ENCODE measurements at regions not wholly inside any gene's neighbourhood (a gene's known extent, or its start where the extent isn't known, plus 50 kb on each side); places are given as distances from the start of the nearest gene placed in this dataset.
A peak's percentile ranks its signal among the peaks of the same experiment; 100 is the strongest.

DNA sequence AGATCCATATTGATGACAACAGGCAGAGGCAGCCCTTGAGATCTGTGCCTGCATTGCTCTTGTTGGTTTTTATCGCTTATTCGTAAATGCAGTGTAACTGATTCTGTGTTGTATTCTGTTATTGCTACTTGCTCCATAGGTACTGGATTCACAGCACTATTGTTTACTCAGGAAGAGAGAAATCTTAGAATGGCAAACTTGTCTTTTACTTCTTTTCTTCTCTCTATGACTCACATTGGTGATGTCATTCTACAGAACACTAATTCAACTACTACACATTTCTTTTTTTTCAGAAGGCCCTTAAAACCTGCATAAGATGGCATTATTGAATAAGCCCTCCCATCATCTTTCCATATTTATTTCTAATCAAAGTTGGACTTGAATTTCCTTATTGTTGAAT, 201.0 kb upstream of the GBE1 start:
- TF ChIP-seq, protein P1, sequence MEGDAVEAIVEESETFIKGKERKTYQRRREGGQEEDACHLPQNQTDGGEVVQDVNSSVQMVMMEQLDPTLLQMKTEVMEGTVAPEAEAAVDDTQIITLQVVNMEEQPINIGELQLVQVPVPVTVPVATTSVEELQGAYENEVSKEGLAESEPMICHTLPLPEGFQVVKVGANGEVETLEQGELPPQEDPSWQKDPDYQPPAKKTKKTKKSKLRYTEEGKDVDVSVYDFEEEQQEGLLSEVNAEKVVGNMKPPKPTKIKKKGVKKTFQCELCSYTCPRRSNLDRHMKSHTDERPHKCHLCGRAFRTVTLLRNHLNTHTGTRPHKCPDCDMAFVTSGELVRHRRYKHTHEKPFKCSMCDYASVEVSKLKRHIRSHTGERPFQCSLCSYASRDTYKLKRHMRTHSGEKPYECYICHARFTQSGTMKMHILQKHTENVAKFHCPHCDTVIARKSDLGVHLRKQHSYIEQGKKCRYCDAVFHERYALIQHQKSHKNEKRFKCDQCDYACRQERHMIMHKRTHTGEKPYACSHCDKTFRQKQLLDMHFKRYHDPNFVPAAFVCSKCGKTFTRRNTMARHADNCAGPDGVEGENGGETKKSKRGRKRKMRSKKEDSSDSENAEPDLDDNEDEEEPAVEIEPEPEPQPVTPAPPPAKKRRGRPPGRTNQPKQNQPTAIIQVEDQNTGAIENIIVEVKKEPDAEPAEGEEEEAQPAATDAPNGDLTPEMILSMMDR (IDR thresholded peaks at IDR 0.05), result no peak
- Histone ChIP-seq H3K36me3 (no peaks in the 10 kb centered on the region), H3K27ac (no peak overlapping the region), H3K27me3 (no peaks in the 10 kb centered on the region), H3K4me1 (no peaks in the 10 kb centered on the region), H3K4me3 (no peak overlapping the region), H3K9me3 (no peaks in the 10 kb centered on the region)
- ATAC-seq, result no peak
- no peak for DNase-seq
- intact Hi-C loops (cut with DNase I), result no loop called here

DNA sequence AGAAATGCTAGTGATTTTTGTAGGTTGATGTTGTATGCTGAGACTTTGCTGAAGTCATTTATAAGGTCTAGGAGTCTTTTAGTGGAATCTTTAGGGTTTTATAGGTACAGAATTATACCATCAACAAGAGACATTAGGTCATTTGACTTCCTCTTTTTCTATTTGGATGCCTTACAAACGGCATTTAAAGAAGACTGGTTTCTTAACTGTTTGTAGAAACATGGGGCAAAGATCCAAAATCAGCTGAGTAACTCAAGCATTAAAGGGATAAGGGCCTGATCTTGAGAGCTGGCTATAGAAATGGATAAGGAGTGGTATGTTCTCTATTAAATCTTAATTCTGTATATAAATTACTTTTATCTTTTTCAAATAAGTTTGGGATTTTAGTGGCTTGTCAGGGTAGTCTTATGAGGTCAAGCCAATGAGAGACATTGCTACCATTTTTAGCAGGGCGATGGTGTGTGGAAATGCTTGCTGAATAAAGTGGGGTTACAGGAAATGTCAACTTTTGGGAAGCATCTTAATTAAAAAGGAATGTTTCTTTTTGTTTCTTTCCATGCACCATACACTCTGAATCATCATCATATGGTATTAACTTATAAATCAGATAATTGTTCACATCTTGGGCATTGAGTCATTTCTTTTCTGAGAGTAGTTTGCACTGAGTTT, 197.7 kb upstream of the GBE1 start:
- DNase-seq, result no peak

DNA sequence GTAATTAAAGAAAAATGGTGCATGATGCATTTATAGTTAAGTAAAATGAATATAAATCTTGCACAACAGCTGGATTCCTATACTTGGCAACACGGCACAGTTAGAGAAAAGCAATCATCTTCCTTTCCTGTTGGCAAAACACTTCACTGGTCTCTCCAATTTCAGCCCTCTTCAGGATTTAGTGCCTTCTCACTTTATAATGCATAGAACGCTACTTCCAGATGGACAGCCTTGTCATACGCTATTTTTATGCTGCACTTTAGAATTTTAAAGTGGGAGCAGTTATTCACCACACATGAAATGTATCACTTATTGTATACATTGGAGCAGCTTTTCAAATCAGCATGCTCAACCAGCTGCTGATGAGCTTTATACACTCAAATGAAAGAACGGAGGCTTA, 194.4 kb upstream of the GBE1 start:
- TF ChIP-seq, protein P1 (IDR thresholded peaks at IDR 0.05), result no peak
- Histone ChIP-seq H3K4me3 (no peak overlapping the region), H3K9me3 (no peaks in the 10 kb centered on the region), H3K27me3 (no peaks in the 10 kb centered on the region), H3K27ac (no peak overlapping the region), H3K36me3 (no peaks in the 10 kb centered on the region), H3K4me1 (no peaks in the 10 kb centered on the region)
- DNase-seq, result peak in 1 of 4 donors; percentile 12
- intact Hi-C loops (cut with DNase I), result no loop called here
- no peak for ATAC-seq

More for the DNA sequence above, 197.7 kb upstream of the GBE1 start:
- no peak for ATAC-seq
- TF ChIP-seq, protein P1 (IDR thresholded peaks at IDR 0.05), result no peak
- no peaks in the 10 kb centered on the region for H3K27me3 ChIP-seq
- H3K36me3 ChIP-seq, result no peaks in the 10 kb centered on the region
- H3K9me3 ChIP-seq, result no peaks in the 10 kb centered on the region
- intact Hi-C loops (cut with DNase I), result no loop called here
- H3K27ac ChIP-seq, result no peak overlapping the region
- H3K4me1 ChIP-seq, result no peaks in the 10 kb centered on the region
- H3K4me3 ChIP-seq, result no peak overlapping the region

DNA sequence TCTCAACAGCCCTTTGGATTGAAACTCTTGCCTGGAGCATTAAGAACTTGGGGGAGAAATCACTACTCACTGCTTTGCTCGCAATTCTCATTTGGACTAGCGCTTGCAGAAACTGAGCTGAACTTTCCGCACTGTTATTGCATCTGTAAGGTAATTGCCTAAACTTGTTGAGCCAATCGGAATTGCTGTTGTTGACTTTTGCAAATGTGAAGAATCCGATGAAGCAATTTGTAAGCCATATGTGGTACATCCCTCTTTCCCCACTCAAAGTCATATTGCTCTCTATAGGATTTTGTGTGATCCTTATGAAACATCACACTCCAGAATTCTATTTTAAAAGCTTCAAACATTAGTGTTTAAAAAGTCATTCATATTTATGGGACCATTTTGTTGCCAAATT, 191.7 kb upstream of the GBE1 start:
- intact Hi-C loops (cut with DNase I), result no loop called here
- DNase-seq (no peak), ATAC-seq (no peak)
- TF ChIP-seq, protein P1 (IDR thresholded peaks at IDR 0.05), result no peak
- H3K4me1 ChIP-seq, result no peaks in the 10 kb centered on the region
- H3K27me3 ChIP-seq, result no peaks in the 10 kb centered on the region
- H3K9me3 ChIP-seq, result no peaks in the 10 kb centered on the region
- no peak overlapping the region for H3K4me3 ChIP-seq
- H3K36me3 ChIP-seq, result no peaks in the 10 kb centered on the region
- no peak overlapping the region for H3K27ac ChIP-seq

DNA sequence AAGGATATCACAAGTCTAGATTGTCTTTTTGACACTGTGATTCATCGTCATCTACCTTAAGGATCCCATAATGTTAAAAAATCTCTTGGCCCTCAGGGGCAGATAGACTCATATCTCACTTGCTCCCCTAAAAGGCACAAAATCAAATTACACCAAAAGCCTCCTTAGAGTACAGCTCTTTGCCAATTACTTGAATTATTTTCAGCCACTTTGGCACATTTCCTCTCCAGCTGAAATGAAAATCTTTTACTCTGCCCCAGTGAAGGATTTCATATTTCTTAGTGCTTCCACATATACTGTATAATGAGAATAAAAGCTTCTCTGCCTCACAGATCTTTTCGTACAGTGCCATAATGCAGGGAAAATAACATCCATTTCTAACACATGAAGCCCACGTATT, 190.7 kb upstream of the GBE1 start:
- H3K27me3 ChIP-seq, result no peaks in the 10 kb centered on the region
- ATAC-seq (no peak), DNase-seq (no peak)
- no peaks in the 10 kb centered on the region for H3K4me1 ChIP-seq
- H3K4me3 ChIP-seq, result no peak overlapping the region
- TF ChIP-seq, protein P1 (IDR thresholded peaks at IDR 0.05), result no peak
- no peaks in the 10 kb centered on the region for H3K9me3 ChIP-seq
- H3K36me3 ChIP-seq, result no peaks in the 10 kb centered on the region
- intact Hi-C loops (cut with DNase I), result no loop called here
- H3K27ac ChIP-seq, result no peak overlapping the region

Data from left lung (tissue), 4 donors.